RPMI7951 (cell line): ENCODE measurements at regions not wholly inside any gene's neighbourhood (a gene's known extent, or its start where the extent isn't known, plus 50 kb on each side); places are given as distances from the start of the nearest gene placed in this dataset.

Experiments used
- DNase-seq: peaks from one replicate; pipeline ENCODE4 v3.0.0-alpha.2; 2012; ENCODE audit warnings: low read depth

- DNase-seq, result no peak
These were observed 640.7 kb downstream of the METTL4 start for GRCh38 chr18:1930291-1931270.

- DNase-seq, result no peak
These were observed 618.8 kb downstream of the METTL4 start for GRCh38 chr18:1952486-1952885.

- DNase-seq, result no peak
These were observed 616.6 kb downstream of the METTL4 start for GRCh38 chr18:1954583-1955312.

- no peak for DNase-seq
These were observed 612.5 kb downstream of the METTL4 start for GRCh38 chr18:1958798-1959197.

GRCh38 chr18:1965016-1965415, 606.3 kb downstream of the METTL4 start:
- DNase-seq, result no peak

GRCh38 chr18:1965541-1965940, 605.8 kb downstream of the METTL4 start:
- no peak for DNase-seq

GRCh38 chr18:1968801-1969498, 602.4 kb downstream of the METTL4 start:
- no peak for DNase-seq

GRCh38 chr18:1976484-1976883, 594.8 kb downstream of the METTL4 start:
- DNase-seq, result no peak

- no peak for DNase-seq
These were observed 589.2 kb downstream of the METTL4 start for GRCh38 chr18:1982056-1982455.

- DNase-seq, result no peak
These were observed 587.4 kb downstream of the METTL4 start for GRCh38 chr18:1983746-1984515.

- no peak for DNase-seq
These were observed 577.4 kb downstream of the METTL4 start for GRCh38 chr18:1993866-1994265.

GRCh38 chr18:1994471-1994870, 576.8 kb downstream of the METTL4 start:
- DNase-seq, result no peak

- DNase-seq, result no peak
These were observed 576.2 kb downstream of the METTL4 start for GRCh38 chr18:1995041-1995612.

GRCh38 chr18:1998121-1998520, 573.2 kb downstream of the METTL4 start:
- DNase-seq, result no peak

- no peak for DNase-seq
These were observed 571.9 kb downstream of the METTL4 start for GRCh38 chr18:1999387-1999786.

- no peak for DNase-seq
These were observed 569.2 kb downstream of the METTL4 start for GRCh38 chr18:2002151-2002550.

- DNase-seq, result no peak
These were observed 568.7 kb downstream of the METTL4 start for GRCh38 chr18:2002604-2003003.

- no peak for DNase-seq
These were observed 561.2 kb downstream of the METTL4 start for GRCh38 chr18:2009942-2010697.

GRCh38 chr18:2027016-2027415, 544.3 kb downstream of the METTL4 start:
- no peak for DNase-seq

- no peak for DNase-seq
These were observed 543.5 kb downstream of the METTL4 start for GRCh38 chr18:2027756-2028155.
